ENCODE measurements at regions not wholly inside any gene's neighbourhood (a gene's known extent, or its start where the extent isn't known, plus 50 kb on each side); places are given as distances from the start of the nearest gene placed in this dataset.

DNA sequence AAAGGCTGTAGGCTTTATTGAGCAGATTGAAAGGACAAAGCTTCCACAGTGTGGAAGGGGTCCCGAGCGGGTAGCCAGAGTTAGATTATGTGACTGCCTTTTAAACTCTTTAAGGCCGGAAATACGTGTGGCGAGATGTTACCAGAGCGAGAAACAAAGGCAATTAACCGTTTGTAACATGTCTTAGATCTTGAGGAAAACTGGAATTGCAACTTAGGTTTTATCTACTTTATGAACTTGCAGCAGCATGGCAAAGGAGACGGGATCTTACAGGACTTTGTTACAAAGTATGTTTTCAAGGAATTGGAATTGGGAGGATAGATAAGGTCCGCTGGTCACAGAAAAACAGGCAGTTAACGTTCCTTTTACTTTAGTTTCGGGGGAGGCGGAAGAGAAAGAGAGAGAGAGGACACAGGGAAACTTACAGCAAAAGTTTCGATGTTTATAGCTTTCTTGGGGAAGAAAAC, 594.7 kb upstream of the ADGRB3 start:
- H3K4me3 ChIP-seq (ENCODE audit: low read depth, low read length) = peak overlapping the region; percentile 8
- DNase-seq (ENCODE audit: low read depth, low spot score) = no peak
- TF ChIP-seq, protein P1, sequence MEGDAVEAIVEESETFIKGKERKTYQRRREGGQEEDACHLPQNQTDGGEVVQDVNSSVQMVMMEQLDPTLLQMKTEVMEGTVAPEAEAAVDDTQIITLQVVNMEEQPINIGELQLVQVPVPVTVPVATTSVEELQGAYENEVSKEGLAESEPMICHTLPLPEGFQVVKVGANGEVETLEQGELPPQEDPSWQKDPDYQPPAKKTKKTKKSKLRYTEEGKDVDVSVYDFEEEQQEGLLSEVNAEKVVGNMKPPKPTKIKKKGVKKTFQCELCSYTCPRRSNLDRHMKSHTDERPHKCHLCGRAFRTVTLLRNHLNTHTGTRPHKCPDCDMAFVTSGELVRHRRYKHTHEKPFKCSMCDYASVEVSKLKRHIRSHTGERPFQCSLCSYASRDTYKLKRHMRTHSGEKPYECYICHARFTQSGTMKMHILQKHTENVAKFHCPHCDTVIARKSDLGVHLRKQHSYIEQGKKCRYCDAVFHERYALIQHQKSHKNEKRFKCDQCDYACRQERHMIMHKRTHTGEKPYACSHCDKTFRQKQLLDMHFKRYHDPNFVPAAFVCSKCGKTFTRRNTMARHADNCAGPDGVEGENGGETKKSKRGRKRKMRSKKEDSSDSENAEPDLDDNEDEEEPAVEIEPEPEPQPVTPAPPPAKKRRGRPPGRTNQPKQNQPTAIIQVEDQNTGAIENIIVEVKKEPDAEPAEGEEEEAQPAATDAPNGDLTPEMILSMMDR (IDR thresholded peaks at IDR 0.05; ENCODE audit: low read depth, low read length) = no peak
- in situ Hi-C loops (cut with HindIII; ENCODE audit: low sequenced_read_pairs) = no loop called here

DNA sequence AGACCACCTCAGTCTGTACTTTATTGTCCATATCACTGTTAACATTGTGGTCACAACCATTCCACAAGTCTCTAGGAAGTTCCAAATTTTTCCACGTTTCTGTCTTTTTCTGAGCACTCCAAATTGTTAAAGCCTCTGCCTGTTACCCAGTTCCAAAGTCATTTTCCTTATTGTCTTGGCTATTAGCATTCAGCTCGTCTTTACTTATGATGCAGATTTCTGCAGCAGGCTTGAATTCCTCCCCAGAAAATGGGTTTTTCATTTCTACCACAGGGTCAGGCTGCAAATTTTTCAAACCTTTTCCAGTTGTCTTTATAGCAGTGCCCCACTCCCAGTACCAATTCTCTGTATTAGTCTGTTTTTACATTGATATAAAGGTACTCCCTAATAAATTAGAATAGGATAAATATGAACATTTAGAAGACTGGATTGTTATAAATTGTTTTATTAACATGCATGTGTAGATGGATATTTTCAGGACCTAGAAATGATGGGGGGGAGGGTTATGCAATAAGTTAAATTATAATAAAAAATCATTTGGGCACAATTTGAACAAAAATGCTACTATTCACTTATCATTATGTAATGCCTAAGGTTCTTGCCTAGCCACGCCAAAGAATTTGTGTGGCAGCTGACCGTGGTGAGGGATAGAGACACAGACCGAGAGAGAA, 595.3 kb upstream of the ADGRB3 start:
- in situ Hi-C loops (cut with HindIII; ENCODE audit: low sequenced_read_pairs) = no loop called here
- no peak for DNase-seq (ENCODE audit: low read depth, low spot score)
- H3K4me3 ChIP-seq (ENCODE audit: low read depth, low read length) = no peak overlapping the region
- TF ChIP-seq, protein P1 (IDR thresholded peaks at IDR 0.05; ENCODE audit: low read depth, low read length) = no peak

DNA sequence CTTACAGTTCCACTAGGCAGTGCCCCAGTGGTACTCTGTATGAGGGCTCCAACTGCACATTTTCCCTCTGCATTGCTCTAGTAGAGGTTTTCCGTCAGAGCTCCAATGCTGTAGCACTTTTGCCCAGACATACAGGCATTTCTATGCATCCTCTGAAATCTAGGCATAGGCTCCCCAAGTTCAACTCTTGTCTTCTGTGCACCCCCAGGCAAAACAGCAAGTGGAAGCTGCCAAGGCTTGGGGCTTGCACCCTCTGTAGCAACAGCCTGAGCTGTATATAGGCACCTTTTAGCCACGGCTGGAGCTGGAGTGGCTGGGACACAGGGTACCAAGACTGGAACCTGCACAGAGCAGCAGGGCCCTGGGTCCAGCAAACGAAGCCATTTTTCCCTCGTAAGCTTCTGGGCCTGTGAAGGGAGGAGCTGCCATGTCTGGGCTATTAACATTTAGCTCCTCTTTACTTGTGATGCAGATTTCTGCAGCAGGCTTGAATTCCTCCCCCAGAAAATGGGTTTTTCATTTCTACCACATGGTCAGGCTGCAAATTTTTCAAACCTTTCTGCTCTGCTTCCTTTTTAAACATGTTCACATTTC, 596.2 kb upstream of the ADGRB3 start:
- TF ChIP-seq, protein P1 (IDR thresholded peaks at IDR 0.05; ENCODE audit: low read depth, low read length) = no peak
- DNase-seq (ENCODE audit: low read depth, low spot score) = no peak
- no peak overlapping the region for H3K4me3 ChIP-seq (ENCODE audit: low read depth, low read length)
- in situ Hi-C loops (cut with HindIII; ENCODE audit: low sequenced_read_pairs) = no loop called here

DNA sequence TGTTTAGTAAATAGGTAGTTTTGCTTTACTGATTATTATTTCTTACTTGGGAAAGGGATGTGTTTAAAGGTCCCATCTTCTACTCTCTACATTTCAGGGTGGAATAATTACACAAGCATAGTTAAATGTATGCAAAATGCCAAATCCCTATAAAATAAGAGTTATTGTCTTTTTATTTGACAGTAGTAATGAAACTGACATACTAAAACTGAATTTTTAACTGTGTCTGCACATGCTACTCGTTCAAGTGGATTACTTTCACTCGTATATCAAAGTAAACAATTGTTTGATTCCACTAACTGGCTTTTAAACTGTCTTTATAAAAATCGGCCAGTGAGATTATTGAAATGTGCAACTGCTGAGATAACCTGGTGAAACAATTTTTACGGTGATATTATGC, 602.9 kb upstream of the ADGRB3 start:
- TF ChIP-seq, protein P1 (IDR thresholded peaks at IDR 0.05; ENCODE audit: low read depth, low read length) = no peak
- in situ Hi-C loops (cut with HindIII; ENCODE audit: low sequenced_read_pairs) = no loop called here
- no peak for DNase-seq (ENCODE audit: low read depth, low spot score)
- H3K4me3 ChIP-seq (ENCODE audit: low read depth, low read length) = no peak overlapping the region

DNA sequence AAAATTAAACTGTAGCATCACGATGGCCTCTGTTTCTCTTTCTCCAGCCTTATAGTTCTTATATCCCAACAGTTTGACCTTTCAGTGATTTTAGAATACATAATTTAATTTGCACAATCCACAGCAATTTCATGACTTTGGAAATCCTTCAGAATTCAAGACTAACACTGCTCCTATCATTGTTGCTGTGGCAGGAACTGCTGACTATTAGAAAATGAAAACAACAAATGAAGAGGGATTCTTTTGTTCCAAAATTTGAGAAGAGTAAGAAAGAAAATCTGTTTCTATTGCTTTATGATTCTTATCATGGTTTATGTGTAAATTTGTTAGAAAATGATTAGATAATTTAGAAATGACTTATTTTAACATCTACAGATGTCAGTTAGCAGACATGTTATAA, 604.0 kb upstream of the ADGRB3 start:
- in situ Hi-C loops (cut with HindIII; ENCODE audit: low sequenced_read_pairs) = no loop called here
- TF ChIP-seq, protein P1 (IDR thresholded peaks at IDR 0.05; ENCODE audit: low read depth, low read length) = no peak
- DNase-seq (ENCODE audit: low read depth, low spot score) = no peak
- no peak overlapping the region for H3K4me3 ChIP-seq (ENCODE audit: low read depth, low read length)

DNA sequence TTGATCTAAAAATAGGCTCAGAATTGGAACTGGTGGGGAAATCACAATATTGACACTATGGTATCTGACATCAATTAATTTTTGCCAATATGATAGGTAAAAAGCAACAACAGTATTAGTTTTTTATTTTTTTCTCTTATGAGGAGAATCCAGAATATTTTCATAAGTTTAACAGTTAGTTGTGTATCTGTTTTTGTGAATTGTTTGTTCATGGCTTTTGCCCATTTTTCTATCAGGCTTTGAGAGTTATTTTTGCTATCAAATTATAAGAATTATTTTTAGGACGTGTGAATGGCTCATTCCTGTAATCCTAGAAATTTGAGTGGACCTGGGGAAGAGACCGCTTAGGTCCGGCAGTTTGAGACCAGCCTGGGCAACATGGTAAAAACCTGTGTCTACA, 608.6 kb upstream of the ADGRB3 start:
- TF ChIP-seq, protein P1 (IDR thresholded peaks at IDR 0.05; ENCODE audit: low read depth, low read length) = no peak
- DNase-seq (ENCODE audit: low read depth, low spot score) = no peak
- in situ Hi-C loops (cut with HindIII; ENCODE audit: low sequenced_read_pairs) = no loop called here
- no peak overlapping the region for H3K4me3 ChIP-seq (ENCODE audit: low read depth, low read length)

All from astrocyte of the spinal cord (primary cell).